Cortex of kidney (tissue), 1 donor: ENCODE measurements at regions not wholly inside any gene's neighbourhood (a gene's known extent, or its start where the extent isn't known, plus 50 kb on each side); places are given as distances from the start of the nearest gene placed in this dataset.

Experiments used
- DNase-seq: peaks from one replicate; lab custom pipeline; 2025; lab: John Stamatoyannopoulos, UW

DNA sequence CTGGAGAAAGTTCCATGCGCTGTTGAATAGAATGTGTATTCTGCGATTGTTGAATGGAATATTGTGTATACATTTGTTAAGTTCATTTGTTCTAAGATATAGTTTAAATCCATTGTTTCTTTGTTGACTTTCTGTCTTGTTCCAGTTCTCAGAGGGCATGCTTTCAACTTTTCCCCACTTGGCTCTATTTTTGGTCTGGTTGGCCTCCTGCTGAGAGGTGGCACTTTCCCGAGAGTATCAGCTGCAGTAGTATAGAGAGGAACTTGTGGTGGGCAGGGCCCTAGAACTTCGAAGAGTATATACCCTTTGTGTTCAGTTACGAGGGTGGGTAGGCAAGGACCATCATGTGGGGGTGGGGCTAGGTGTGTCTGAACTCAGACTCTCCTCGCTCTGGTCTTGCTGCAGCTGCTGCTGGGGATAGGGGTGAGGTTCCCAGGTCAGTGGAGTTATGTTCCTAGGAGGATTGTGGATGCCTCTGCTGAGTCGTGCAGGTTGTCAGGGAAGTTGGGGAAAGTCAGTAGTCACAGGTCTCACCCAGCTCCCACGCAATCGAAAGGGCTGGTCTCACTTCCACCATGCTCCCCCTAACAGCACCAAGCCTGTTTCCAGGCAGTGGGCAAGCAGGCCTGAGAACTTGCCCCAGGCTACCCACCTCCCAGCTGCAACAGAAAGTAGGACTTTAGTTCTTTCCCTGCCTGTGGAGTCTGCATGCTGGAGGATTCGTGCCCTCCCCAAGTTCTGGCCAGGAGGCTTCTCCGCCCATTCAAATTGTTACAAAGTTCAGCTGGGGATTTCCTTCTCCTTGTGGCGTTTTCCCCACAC, 118.9 kb upstream of the SSTR4 start:
- no peak for DNase-seq

GRCh38 chr20:22918286-22918983, 116.7 kb upstream of the SSTR4 start:
- DNase-seq, result no peak

GRCh38 chr20:22920898-22921297, 114.2 kb upstream of the SSTR4 start:
- no peak for DNase-seq

DNA sequence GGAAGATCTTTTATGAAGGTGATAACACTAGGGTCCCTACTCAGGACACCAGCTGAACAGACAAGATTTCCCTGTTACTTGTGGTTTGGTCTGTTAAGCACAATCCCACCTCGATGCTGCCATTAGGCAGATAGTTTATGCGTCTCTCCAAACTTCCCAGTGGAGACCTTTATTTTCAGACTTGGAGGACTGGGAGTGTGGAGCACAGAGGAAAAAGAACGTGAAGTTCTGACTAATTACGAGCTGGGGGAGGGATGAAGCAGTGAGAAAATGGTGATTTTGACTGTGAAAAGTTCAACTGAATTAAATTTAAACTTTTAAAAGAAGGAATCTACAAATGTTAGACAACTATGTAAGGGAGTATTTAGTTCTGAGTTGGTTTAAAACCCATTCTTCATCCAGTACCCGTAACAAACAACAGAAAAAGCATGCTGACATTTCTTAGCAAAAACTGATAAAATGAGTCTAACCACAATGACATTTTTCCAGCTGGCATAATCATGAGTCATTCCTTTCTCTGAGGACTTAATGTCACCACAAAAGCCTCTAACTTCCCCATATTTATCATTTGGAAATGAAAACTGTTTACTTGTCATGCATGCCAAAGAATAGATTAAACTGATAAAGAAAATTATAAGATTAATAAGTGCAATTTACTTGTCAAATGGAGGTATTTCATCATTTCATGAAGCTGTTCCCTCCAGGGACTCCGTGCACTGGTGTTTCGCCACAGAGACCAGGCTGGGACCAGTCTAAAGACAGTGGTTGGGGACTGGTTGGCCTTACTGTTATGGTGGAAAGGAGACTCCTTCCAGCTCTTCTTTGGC, 113.3 kb upstream of the SSTR4 start:
- no peak for DNase-seq

GRCh38 chr20:22922987-22923386, 112.1 kb upstream of the SSTR4 start:
- DNase-seq, result no peak

GRCh38 chr20:22924046-22924737, 110.9 kb upstream of the SSTR4 start:
- DNase-seq, result no peak

- DNase-seq, result no peak
These were observed 110.0 kb upstream of the SSTR4 start for GRCh38 chr20:22924949-22925612.

DNA sequence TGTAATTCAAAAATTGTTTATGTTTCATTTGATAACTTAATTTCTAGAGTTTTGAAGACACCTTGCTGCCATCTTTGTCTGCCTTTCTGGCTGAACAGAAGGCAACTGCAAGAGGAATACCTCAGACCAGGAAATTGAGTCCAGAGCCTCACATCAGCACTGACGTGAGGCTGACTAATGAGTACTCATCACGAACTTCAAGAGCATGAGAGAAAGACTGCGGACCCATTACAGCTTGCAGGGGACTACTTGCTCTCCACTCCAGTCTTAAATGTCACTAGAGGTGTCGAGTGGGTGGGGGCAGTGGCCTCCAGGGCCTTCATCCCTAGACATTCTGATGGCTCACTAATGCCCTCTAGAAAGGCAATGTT, 109.5 kb upstream of the SSTR4 start:
- DNase-seq, result no peak

- DNase-seq, result no peak
These were observed 107.6 kb upstream of the SSTR4 start for GRCh38 chr20:22927537-22927936.

DNA sequence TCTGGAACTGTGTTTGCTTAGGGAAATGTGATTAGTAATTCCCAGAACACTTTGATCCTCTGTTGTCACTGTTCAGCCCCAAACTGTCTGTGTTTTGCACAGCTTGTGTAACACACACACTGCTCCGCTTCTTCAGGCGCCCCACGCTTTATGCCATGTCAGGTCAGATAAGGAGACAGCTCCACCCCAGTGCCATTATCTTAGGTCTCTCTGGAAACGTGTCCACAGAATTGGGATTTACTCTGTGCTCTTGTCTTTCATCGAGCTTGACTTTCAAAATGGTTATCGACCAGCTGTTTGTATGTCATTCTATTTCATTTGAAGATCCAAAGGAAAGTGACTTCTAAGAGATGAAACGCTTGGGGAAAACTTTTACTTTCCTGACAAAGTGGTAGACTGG, 106.4 kb upstream of the SSTR4 start:
- DNase-seq, result no peak

DNA sequence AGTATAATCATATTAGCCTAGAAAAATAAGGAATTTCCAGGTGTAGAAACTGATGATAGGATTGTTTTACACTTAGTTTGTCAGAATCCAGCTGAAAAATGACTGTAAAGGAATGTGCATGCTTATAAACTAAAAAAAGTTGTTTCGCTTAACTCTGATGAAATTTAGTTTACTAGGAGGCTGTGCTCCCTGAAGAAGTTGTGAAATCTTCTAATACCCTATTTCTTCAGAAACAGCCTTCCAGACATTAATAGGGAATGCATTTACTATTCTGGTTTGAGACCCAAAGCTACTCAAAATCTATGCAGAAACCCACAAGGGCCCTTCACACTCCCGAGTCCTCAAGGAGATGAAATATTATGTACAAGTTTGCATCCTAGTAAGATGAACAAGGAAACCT, 105.5 kb upstream of the SSTR4 start:
- DNase-seq, result no peak

GRCh38 chr20:22931653-22932608, 103.2 kb upstream of the SSTR4 start:
- DNase-seq, result no peak

DNA sequence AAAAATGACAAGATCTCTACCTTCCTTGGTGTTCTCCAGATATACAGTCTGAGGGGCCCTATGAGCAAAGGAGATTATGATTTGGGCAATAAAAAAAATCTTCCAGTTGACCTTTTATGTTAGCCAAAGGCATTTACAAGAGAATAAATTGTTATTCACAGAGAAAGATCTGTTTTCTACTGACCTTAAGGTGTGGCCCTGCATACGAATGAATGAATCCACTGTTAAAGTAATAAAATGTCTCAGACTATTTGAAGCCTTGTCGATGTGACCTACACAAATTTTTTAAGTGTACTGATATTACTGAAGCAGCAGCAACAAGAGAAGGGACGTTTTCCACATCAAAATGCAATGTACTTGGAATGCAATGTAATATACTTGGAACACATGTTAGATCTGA, 95.9 kb upstream of the SSTR4 start:
- no peak for DNase-seq

GRCh38 chr20:22940350-22940749, 94.8 kb upstream of the SSTR4 start:
- DNase-seq, result no peak

GRCh38 chr20:22941550-22941949, 93.6 kb upstream of the SSTR4 start:
- no peak for DNase-seq

- no peak for DNase-seq
These were observed 92.4 kb upstream of the SSTR4 start for GRCh38 chr20:22942742-22943141.

DNA sequence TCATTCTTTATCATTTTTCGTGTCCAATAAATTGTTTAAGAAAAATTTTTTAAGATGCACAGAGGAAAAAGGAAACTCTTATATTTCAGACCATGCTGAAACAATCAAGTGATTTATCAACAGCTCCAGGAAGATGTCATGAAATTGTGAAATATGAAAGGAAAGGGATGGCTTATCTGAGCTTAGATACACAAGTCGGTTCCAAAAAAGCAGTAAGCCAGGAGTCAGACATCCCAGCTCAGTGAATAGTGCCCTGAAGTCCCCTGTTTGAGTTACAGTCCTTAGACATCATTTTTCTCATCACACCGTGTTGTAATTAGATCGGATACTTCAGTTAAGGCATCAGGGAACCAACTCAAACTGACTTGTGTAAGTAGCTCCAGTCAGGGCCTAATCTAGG, 91.0 kb upstream of the SSTR4 start:
- no peak for DNase-seq

- no peak for DNase-seq
These were observed 90.2 kb upstream of the SSTR4 start for GRCh38 chr20:22944936-22945335.

GRCh38 chr20:22946596-22946995, 88.5 kb upstream of the SSTR4 start:
- no peak for DNase-seq

- DNase-seq, result no peak
These were observed 85.6 kb upstream of the SSTR4 start for GRCh38 chr20:22949331-22950109.
